ENCODE measurements at regions not wholly inside any gene's neighbourhood (a gene's known extent, or its start where the extent isn't known, plus 50 kb on each side); places are given as distances from the start of the nearest gene placed in this dataset.

DNA sequence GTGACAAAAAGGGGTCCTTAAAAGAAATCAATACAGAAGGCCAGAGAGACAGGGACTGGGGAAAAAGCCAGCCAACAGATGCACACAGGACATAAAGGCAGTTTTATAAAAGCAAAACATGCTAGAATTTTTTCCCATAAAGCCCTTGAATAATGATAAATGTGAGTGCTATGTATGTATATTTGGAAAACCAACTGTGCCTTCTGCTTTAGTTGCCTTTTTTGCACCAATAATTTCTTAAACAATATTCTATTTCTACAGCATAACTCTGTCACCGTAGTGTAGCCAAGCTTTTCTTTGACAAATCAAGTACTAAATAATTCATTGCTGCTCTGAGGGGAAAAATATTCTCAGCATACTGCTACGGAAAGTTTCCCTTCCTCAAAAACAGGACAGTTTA, 730.6 kb upstream of the NRSN1 start:
- no peak for DNase-seq (ENCODE audit: extremely low read depth in 1 of 11, low read depth in 9 of 11, low spot score in 4 of 11)

DNA sequence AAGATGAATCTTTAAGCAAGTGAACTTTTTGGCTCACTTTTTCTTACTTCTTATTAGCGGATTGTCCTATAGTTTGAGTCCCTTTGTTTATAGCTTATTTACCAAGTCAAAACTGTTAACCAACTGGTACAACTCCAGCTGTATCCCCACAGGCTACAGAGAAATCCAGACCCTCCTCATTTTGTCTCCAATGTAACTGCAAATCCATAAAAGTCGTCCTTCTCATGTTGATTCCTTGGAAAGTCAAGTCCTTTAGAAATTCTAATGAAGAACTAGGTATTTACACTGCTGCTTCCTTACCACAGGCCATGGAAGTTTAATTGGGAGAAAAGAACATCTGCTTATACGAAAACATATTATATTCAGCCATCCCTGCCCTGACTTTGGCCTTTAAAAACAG, 729.1 kb upstream of the NRSN1 start:
- DNase-seq (ENCODE audit: extremely low read depth in 1 of 11, low read depth in 9 of 11, low spot score in 4 of 11): no peak

DNA sequence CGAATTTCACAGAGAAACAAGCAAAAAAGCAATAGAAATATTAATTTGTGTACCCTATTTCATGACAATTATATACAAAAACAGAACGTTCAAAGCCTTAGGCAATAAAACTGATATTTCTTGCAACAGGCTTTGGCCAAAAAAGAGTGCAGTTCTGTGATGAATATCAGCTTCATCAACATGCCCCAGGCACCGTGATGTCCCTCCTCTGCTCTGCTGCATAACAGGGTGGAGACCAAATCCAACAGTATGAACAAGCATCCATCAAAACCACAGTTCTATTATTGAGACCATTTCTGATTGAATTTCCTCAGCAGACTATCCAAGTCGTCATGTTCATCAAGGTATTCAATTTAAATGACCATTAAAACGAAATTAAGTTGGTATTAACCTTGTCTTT, 722.6 kb upstream of the NRSN1 start:
- DNase-seq (ENCODE audit: extremely low read depth in 1 of 11, low read depth in 9 of 11, low spot score in 4 of 11): no peak

DNA sequence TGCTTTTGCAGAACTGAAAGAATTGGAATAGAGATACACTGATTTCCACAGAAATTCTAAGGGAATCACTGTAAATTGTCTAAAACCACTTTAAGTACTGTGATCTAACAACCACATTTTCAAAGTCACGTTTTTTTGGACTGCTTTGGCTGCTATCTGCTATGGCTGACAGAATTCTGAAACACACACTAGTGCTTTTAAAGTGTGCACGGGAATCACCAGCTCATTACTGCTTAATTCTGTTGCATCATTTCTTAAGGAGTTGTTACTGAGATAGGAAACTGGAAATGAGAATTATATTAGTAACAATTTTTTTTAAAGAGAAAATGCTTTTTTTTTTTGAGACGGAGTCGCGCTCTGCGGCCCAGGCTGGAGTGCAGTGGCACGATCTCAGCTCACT, 716.5 kb upstream of the NRSN1 start:
- no peak for DNase-seq (ENCODE audit: extremely low read depth in 1 of 11, low read depth in 9 of 11, low spot score in 4 of 11)

DNA sequence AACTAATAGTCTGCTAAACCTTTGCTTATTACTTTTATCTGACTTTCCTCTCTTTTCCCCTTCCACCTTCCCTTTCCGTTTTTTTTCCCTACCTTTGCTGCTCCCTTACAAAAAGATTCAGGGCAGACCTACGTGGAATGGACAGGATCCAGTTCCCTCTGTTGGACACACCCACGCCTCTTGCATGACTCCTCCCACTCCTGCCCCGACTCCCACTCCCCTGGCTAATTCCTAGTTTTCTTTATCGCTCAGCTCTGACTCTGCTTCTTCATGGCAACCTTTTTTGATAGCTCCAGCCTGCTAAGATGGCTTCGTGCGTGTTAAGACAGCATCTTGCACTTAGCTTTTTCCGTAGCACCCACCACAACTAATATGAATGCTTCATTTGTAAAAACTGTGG, 715.6 kb upstream of the NRSN1 start:
- DNase-seq (ENCODE audit: extremely low read depth in 1 of 11, low read depth in 9 of 11, low spot score in 4 of 11): no peak

DNA sequence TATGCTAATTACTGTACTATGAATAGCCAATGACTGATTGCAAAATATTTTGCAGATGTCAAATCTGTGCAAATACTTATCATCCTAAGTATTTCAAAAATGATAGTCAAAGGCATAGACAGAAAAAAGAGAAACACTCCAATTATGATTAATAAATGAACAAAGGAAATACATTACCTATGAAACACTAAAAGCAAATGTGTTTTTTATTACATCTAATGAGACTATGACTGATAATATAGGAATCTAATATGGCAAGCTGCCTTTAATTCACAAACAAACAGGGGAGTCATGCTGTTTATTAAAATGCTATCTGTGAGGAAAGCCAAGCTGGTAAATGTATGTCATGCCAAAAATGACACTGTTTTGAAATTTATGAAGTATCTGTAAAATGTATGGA, 713.2 kb upstream of the NRSN1 start:
- no peak for DNase-seq (ENCODE audit: extremely low read depth in 1 of 11, low read depth in 9 of 11, low spot score in 4 of 11)

DNA sequence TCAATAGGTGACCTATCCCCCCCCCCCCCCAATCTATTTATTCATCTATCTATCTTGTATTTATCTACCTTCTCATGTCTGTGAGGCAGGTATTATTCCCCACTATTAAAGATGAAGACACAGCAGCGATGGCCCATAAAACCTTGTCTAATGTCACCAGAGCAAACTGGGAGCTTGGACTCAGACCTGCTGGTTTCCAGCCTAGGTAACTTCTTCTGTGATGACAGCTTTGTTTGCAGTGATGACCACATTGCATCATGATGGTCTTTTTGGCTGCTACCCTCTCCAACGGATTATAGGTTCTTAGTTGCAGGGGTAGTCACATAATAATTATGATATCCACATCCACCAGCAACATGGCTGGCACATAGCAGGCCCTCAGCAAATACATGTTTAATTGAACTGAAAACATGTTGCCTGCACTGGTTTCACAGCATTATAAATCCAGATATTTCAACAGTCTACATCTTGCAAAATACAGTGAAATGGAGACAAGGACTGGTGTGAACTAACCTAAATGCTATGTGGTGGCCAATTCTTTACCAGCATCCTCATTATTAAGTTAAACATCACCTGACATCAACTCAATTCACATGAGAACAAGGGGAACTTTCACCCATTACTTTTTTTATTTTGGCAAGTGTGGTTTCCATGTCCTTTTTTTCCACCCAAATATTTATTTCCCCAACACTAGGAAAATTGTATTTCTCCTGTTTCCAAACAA, 712.5 kb upstream of the NRSN1 start:
- peak in 1 of 11 donors; percentile 13 for DNase-seq (ENCODE audit: extremely low read depth in 1 of 11, low read depth in 9 of 11, low spot score in 4 of 11)

DNA sequence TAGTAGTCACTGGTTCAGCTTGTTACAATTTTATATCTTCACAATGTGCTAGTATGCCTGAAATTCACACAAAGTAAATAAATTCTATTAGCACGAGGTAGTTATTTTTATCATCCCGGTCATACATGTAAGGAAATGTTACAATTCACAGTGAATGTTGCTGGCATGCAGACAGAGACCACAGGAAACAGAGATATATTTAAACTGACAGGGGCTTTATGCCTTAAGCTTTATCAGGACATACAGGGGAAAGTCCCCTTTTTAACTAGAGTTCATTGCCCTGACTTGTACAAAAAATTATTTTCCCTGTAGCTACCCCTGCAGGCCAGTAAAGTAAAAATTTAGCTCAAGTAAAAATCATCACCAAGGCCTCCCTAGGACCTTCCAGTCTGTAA, 712.0 kb upstream of the NRSN1 start:
- DNase-seq (ENCODE audit: extremely low read depth in 1 of 11, low read depth in 9 of 11, low spot score in 4 of 11): peak; percentile 44 to 83 (median 70)

DNA sequence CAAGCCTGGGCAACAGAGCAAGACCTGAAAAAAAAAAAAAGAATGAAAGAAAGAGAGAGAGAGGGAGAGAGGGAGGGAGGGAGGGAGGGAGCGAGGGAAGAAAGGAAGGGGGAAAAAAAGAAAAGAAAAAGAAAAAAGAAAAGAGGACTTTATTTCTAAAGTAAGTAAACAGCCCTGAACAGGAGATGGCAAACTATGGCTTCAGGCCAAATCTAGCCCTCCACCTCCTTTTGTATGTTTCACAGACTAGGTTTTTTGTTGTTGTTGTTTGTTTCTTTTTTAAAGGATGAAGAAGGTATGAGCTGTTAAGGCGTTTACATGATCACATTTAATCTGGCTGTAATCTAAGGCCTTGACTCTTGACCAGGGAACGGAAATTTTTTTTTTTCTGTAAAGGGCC, 711.1 kb upstream of the NRSN1 start:
- no peak for DNase-seq (ENCODE audit: extremely low read depth in 1 of 11, low read depth in 9 of 11, low spot score in 4 of 11)

DNA sequence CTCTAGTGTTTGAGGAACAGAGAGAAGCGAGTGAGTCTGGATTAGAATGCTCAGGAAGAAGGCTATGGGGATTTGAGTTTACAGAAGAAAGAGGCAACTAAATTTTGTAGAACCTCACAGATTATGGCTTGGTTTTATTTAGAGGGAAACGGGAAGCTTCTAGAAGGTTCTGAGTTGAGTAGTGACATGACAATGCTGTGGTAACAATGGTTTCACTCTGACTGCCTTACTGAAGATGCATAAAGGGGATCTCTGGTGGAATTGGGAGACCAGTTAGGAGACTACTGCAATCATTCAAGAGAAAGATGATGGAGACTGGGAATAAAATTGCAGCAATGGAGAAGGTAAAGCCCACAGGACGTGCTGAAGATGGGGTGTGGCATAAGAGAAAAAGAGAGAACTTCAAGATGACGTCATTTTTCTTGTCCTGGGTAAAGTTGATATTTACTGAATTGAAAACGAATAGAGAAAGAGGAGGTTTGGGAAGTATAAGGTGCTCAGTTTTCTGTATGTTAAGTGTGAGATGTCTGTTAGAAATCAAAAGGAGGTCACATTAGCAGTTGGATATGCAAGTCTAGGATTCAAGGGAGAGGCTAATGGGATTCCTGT, 710.1 kb upstream of the NRSN1 start:
- no peak for DNase-seq (ENCODE audit: extremely low read depth in 1 of 11, low read depth in 9 of 11, low spot score in 4 of 11)

DNA sequence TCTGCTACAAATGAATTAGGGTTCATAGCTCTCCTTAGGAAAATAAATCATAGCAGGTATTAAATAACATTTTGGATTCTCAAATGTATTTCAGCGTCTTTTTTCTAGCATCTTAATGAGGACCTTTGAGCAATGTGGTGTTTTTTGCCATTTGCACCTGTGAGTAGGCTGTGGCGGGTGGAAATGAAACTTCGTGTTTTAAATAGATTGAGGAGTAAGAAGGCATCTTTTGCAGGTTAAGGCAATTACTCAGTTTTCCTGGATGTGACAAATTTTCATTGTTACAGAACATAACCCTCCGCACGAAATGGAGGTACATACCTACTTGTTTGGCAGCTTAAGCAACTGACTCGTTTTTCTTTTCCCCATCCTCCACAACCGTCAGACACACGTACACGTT, 708.9 kb upstream of the NRSN1 start:
- no peak for DNase-seq (ENCODE audit: extremely low read depth in 1 of 11, low read depth in 9 of 11, low spot score in 4 of 11)

DNA sequence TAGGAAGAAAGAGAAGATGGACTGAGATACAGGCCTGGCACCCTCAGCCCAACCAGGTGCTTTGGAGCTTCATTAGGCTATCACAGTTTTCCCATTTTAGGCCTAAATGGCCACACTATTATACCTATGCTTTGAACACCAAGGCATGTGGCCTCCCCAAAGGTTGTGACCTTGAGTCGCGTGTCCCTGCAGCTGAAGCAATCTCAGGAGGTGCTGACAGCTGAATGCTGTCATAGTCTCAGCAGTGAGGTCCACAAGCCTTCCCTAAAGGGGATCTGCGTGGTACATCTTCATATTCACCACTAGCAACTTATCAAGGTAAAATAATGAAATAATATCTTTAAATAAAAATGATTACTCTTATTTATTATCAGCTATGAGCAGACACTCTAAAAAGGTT, 707.9 kb upstream of the NRSN1 start:
- no peak for DNase-seq (ENCODE audit: extremely low read depth in 1 of 11, low read depth in 9 of 11, low spot score in 4 of 11)

DNA sequence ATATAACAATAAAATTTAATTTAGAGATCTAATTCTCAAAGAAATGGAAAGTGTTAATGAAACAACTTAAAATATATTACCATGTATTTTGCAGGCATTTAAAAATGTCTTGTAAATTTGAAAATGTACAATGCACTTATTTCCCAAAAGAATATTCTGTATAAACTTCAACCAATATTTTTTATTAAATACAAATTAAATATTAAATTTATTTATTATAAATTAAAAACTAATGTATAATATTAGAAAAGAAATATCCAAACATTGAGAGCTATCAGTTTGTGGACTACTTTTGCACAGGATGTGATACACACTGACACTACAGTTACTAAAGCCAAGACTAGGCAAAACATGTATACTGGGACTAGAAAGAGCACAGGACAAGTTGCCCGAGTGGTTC, 707.0 kb upstream of the NRSN1 start:
- DNase-seq (ENCODE audit: extremely low read depth in 1 of 11, low read depth in 9 of 11, low spot score in 4 of 11): no peak

DNA sequence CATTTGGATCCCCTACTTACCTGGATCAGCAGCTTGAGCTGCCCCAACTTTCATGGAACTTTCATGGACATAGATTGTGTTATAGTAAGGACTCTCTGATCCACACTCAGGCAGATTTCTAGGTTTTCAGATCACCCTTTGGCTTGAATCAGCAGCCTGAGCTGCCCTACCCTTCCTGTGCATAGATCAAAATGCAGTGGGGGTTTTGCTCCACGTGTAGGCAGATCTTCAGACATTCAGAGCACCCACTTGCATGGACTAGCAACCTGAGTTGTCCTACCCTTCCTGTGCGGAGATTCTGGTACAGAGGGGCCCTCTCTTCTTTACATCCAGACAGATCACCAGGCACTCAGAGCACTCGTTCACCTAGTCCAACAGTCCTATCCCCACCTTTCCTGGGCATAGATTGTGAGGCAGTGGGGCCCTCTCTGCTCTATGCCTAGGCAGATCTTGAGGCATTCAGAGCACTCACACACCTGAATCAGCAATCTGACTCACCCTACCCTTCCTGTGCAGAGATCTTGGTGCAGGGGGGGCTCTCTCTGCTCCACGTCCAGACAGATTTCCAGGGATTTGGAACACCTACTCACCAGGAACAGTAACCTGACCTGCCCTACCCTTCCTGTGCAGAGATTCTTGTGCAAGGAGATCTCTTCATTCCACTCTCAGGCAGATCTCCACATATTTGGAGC, 705.2 kb upstream of the NRSN1 start:
- no peak for DNase-seq (ENCODE audit: extremely low read depth in 1 of 11, low read depth in 9 of 11, low spot score in 4 of 11)

DNA sequence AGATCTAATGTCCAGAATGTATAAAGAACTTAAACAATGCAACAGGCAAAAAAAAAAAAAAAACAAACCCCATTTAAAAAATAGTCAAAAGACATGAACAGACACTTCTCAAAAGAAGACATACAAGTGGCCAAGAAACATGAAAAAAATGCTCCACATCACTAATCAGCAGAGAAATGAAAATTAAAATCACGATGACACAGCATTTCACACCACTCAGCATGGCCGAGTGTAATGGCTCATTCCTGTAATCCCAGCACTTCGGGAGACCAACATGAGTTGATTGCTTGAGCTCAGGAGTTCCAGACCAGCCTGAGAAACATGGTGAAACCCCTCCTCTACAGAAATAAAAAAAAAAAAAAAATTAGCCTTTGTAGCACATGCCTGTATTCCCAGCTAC, 701.4 kb upstream of the NRSN1 start:
- DNase-seq (ENCODE audit: extremely low read depth in 1 of 11, low read depth in 9 of 11, low spot score in 4 of 11): no peak

DNA sequence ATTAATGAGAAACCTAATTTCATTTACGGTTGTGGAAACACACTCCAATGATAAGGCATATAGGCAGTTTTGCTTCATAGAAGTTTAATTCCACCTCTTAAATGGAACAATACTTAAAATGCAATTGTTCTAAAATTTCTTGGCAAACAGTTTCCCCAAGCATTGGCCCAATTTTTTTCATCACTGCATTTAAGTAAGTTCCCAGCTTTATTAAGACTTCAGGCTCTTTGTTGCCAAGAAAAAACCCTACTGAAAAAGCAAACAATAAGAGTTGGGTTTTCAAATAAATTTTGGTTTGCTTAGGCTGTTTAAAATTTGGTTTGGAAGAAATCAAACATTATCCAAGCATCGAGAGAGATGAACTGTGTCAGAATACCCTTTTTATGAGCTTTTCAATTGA, 690.9 kb upstream of the NRSN1 start:
- DNase-seq (ENCODE audit: extremely low read depth in 1 of 11, low read depth in 9 of 11, low spot score in 4 of 11): no peak

DNA sequence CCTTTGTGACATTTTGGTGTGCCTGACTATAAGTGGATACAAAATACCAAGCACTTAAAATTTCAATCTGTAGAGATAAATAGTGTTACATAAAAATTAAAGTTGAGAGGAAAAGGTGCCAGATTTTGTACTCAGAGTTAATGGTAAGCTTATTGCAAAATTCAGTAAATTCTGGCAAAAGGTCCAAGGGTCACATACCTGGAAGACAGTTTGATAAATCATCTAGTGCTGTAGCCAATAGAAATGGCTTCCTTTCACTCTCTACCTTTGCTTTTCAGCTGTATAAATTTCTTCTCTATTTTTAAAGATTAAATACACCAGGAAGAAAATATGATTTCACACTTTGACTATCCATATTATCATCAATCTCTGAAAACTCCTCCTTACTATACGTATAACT, 690.2 kb upstream of the NRSN1 start:
- DNase-seq (ENCODE audit: extremely low read depth in 1 of 11, low read depth in 9 of 11, low spot score in 4 of 11): no peak

DNA sequence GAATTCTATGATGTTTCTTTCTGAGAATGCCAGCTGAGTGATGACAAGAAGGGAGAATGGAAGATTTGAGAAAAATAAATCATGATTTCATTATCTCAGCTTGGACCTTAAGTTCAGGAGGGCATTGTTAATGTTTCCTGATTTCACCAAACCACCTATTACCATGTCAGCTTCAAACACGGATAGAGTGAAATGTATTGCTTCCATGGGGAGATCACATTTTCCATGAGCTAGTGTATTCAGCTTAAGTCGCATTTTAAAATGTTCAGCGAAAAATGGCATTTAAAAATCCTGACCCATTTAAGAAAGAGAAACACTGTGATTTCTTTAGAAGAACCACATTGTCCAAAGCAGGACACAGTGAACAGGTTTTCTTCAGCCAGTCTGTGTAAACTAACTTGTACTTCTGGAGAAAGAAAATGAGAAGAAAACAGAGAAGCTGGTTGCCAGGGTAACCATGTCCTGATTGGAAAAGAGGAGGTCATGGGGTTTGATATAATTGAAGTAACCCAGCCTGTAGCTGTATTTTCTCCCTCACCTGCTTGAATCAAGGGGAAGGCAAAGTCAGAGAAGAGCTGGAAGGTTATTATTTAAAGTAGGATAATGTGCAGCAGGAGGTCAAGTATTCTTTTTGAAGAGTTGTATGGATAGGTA, 684.1 kb upstream of the NRSN1 start:
- DNase-seq (ENCODE audit: extremely low read depth in 1 of 11, low read depth in 9 of 11, low spot score in 4 of 11): no peak

DNA sequence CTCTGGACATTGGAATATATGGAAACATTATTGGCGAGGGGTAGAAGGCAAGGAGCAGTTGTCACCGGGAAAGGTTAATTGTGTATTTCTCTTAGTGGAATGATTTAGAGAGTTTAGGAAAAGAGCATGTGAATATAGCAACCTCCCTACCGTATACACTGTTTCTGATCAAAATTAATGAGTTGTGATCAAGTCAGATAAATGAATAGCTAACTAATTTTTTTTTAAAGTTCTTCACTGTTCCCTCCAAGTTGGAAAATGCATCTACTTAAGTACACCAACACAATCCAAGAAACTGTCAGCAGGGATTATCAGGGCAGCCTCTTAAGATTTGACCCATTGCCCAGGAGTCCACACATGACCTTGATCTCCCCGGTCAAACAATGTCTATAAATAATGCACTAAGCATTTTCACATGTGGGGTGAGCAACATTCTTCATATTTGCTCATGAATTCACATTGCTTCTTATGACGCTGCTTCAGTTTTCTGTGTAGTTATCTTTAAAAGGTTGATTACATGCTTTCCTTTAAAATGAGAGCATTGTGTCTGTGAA, 680.8 kb upstream of the NRSN1 start:
- DNase-seq (ENCODE audit: extremely low read depth in 1 of 11, low read depth in 9 of 11, low spot score in 4 of 11): no peak

DNA sequence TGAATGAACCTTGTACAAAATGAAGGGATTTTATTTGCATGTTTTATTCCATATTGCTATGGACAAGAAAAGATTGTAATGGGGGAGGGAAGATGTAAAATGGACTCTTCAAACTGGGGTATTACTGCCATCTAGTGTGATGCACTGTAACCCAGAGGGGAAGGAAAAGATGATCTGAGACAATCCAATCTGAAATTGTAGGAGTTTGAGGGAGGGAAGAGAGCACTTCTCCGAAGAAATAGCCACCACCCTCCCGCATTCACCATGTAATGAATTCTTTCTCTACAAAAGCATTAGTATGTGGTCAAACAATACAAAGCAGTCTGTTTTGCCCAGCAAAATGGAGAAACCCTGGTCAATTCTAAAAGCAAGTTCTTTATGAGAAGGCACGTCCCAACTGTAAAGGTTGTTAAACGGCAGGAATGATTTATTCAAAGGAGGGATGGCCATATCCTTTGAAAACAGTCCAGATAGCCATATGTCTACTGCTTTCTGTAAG, 679.5 kb upstream of the NRSN1 start:
- peak in 10 of 11 donors; percentile 26 to 69 (median 56) for DNase-seq (ENCODE audit: extremely low read depth in 1 of 11, low read depth in 9 of 11, low spot score in 4 of 11)
